GM12864 (cell line): ENCODE measurements at regions not wholly inside any gene's neighbourhood (a gene's known extent, or its start where the extent isn't known, plus 50 kb on each side); places are given as distances from the start of the nearest gene placed in this dataset.
"Not testable (repeated sequence)": the region's sequence is repeated elsewhere in the genome, so short reads cannot be mapped to it uniquely, and the experiment has no call there.

Experiments
- DNase-seq: peaks from one replicate; pipeline ENCODE4 v3.0.0-alpha.2; 2011; ENCODE audit warnings: low read depth
- H3K4me3 ChIP-seq: 2 replicates; pipeline ENCODE4 v1.5.1; 2011; ENCODE audit warnings: mild to moderate bottlenecking, low read depth, low read length, control low read depth
- TF ChIP-seq, protein P1 (sequence below): IDR thresholded peaks from 2 replicates; pipeline ENCODE4 v1.5.1; 2011; ENCODE audit warnings: low read depth, mild to moderate bottlenecking, moderate library complexity, low read length, control low read depth, inconsistent platforms; ENCODE audit errors: missing control alignments

DNA sequence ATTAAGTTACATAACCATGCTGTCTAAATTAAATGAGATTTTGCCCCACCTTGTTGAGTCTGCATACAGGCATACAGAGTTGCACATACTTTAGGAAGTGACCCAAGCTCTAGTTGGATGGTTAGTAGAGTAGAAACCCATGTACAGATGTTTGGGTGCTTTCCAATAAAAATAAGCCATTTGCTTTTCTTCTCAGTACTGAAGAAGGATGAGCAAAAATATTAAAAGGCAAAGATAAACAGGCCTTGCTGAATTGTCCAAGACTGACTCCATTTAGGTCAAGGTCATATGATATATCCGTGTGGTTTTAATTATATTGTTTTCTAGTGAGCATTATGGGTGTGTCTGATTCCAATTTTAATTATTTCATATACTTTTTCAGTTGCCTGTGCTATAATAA lies 589.4 kb downstream of the RFPL4B start:
- no peak overlapping the region for H3K4me3 ChIP-seq
- DNase-seq, result no peak
- TF ChIP-seq, protein P1, sequence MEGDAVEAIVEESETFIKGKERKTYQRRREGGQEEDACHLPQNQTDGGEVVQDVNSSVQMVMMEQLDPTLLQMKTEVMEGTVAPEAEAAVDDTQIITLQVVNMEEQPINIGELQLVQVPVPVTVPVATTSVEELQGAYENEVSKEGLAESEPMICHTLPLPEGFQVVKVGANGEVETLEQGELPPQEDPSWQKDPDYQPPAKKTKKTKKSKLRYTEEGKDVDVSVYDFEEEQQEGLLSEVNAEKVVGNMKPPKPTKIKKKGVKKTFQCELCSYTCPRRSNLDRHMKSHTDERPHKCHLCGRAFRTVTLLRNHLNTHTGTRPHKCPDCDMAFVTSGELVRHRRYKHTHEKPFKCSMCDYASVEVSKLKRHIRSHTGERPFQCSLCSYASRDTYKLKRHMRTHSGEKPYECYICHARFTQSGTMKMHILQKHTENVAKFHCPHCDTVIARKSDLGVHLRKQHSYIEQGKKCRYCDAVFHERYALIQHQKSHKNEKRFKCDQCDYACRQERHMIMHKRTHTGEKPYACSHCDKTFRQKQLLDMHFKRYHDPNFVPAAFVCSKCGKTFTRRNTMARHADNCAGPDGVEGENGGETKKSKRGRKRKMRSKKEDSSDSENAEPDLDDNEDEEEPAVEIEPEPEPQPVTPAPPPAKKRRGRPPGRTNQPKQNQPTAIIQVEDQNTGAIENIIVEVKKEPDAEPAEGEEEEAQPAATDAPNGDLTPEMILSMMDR, result no peak

GRCh38 chr6:112937690-112938089 lies 590.6 kb downstream of the RFPL4B start:
- not testable (repeated sequence) for DNase-seq, H3K4me3 ChIP-seq

GRCh38 chr6:112938650-112939049 lies 591.5 kb downstream of the RFPL4B start:
- DNase-seq, result no peak
- TF ChIP-seq, protein P1, result no peak
- no peak overlapping the region for H3K4me3 ChIP-seq

DNA sequence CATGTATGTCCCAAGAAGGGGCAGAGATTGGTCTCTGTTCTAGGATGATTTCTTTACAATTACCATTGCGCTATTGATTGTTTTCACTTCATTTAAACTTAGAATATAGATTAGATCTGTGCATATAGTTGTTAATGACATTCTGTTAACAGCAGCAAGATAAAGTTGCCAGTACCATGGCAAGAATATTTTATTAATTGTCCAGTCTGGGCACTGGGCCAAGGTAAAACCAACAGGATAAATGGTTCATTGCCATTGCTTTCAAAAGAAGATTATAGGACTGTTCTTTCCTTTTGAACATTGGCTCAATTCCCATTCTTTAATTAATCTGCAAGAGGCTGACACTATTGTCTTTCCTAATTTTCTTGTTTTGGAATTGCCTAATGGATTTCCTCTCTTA lies 592.4 kb downstream of the RFPL4B start:
- TF ChIP-seq, protein P1, result no peak
- H3K4me3 ChIP-seq, result no peak overlapping the region
- DNase-seq, result no peak

- no peak for DNase-seq
- TF ChIP-seq, protein P1, result no peak
- no peak overlapping the region for H3K4me3 ChIP-seq
Observed at GRCh38 chr6:112941613-112942012, 594.5 kb downstream of the RFPL4B start.

GRCh38 chr6:112946051-112946450 lies 598.9 kb downstream of the RFPL4B start:
- TF ChIP-seq, protein P1, result no peak
- H3K4me3 ChIP-seq, result no peak overlapping the region
- DNase-seq, result no peak

GRCh38 chr6:112947507-112947906 lies 600.4 kb downstream of the RFPL4B start:
- no peak overlapping the region for H3K4me3 ChIP-seq
- TF ChIP-seq, protein P1, result no peak
- no peak for DNase-seq

DNA sequence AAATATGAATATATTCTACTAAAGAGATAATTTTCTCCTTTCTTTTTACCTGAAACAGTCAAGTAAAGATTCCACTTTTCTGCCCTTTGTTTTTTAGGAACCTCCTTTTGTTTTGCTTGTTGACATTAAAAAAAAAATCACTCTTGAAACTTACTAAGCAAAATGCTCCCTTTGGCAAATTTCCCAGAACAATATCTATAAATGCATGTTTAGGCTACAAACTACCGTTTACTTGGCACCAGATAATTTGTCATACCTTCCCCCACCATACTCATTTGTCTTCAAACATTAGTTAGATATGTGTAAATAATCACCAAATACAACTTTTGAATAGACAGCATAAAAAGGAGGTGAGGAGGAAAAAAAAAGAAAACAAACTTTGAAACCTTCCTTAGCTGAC lies 604.7 kb downstream of the RFPL4B start:
- DNase-seq, result no peak
- TF ChIP-seq, protein P1, result no peak
- H3K4me3 ChIP-seq, result no peak overlapping the region

DNA sequence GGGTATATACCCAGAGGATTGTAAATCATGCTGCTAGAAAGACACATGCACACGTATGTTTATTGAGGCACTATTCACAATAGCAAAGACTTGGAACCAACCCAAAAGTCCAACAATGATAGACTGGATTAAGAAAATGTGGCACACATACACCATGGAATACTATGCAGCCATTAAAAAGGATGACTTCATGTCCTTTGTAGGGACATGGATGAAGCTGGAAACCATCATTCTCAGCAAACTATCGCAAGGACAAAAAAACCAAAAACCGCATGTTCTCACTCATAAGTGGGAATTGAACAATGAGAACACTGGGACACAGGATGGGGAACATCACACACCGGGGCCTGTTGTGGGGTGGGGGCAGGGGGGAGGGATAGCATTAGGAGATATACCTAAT lies 608.6 kb downstream of the RFPL4B start:
- H3K4me3 ChIP-seq, DNase-seq: not testable (repeated sequence)
